HEK293T (cell line): ENCODE measurements at regions not wholly inside any gene's neighbourhood (a gene's known extent, or its start where the extent isn't known, plus 50 kb on each side); places are given as distances from the start of the nearest gene placed in this dataset.

Experiments used
- ARNT ChIP-seq: fragments of 450-650 bp; IDR thresholded peaks from 2 replicates; pipeline ENCODE4 v1.6.1; 2017; ENCODE audit warnings: mild to moderate bottlenecking
- BHLHE40 ChIP-seq: fragments of 450-650 bp; IDR thresholded peaks from 2 replicates; pipeline ENCODE4 v1.6.1; 2016; ENCODE audit warnings: mild to moderate bottlenecking, moderate library complexity, borderline replicate concordance
- CTBP1 ChIP-seq: fragments of 450-650 bp; IDR thresholded peaks from 2 replicates; pipeline ENCODE4 v1.6.1; 2016; ENCODE audit warnings: borderline replicate concordance
- ELF4 ChIP-seq: fragments of 450-650 bp; IDR thresholded peaks from 2 replicates; pipeline ENCODE4 v1.6.1; 2017; ENCODE audit warnings: antibody characterized with exemption
- FOXK2 ChIP-seq: fragments of 450-650 bp; IDR thresholded peaks from 2 replicates; pipeline ENCODE4 v1.6.1; 2016; ENCODE audit warnings: mild to moderate bottlenecking
- FOXM1 ChIP-seq: fragments of 450-650 bp; IDR thresholded peaks from 2 replicates; pipeline ENCODE4 v1.6.1; 2017; ENCODE audit warnings: mild to moderate bottlenecking, borderline replicate concordance
- HDGF ChIP-seq: fragments of 450-650 bp; IDR thresholded peaks from 2 replicates; pipeline ENCODE4 v1.6.1; 2017; ENCODE audit warnings: antibody characterized with exemption, borderline replicate concordance
- LEF1 ChIP-seq: fragments of 450-650 bp; IDR thresholded peaks from 2 replicates; pipeline ENCODE4 v1.6.1; 2017; ENCODE audit warnings: mild to moderate bottlenecking, borderline replicate concordance
- PKNOX1 ChIP-seq: fragments of 450-650 bp; IDR thresholded peaks from 2 replicates; pipeline ENCODE4 v1.6.1; 2016
- SP1 ChIP-seq: fragments of 450-650 bp; IDR thresholded peaks from 2 replicates; pipeline ENCODE4 v1.6.1; 2017
- SUZ12 ChIP-seq: fragments of 450-650 bp; IDR thresholded peaks from 2 replicates; pipeline ENCODE4 v1.6.1; 2016; ENCODE audit warnings: mild to moderate bottlenecking
- TARDBP ChIP-seq: fragments of 450-650 bp; IDR thresholded peaks from 2 replicates; pipeline ENCODE4 v1.6.1; 2016
- ZNF384 ChIP-seq: fragments of 450-650 bp; IDR thresholded peaks from 2 replicates; pipeline ENCODE4 v1.6.1; 2016

GRCh38 chr11:116326146-116326545 lies 446.6 kb downstream of the BUD13 start:
- TF ChIP-seq ELF4 = no peak
- TF ChIP-seq SP1 = no peak
- TF ChIP-seq ZNF384 = no peak
- no peak for TF ChIP-seq TARDBP
- TF ChIP-seq BHLHE40 = no peak
- TF ChIP-seq ARNT = no peak
- TF ChIP-seq SUZ12 = no peak
- no peak for TF ChIP-seq FOXK2
- no peak for TF ChIP-seq FOXM1
- TF ChIP-seq PKNOX1 = no peak
- no peak for TF ChIP-seq LEF1
- no peak for TF ChIP-seq HDGF
- TF ChIP-seq CTBP1 = no peak
